HepG2 (cell line): ENCODE measurements at regions not wholly inside any gene's neighbourhood (a gene's known extent, or its start where the extent isn't known, plus 50 kb on each side); places are given as distances from the start of the nearest gene placed in this dataset.

ENCODE experiments used
- CTCF ChIP-seq: sonication (generic); formaldehyde crosslinking; IDR thresholded peaks from 2 replicates; pipeline ENCODE4 v1.5.0; 2020; ENCODE audit warnings: mild to moderate bottlenecking, missing genetic modification reagents, moderate library complexity
- FOXM1 ChIP-seq: sonication (generic); formaldehyde crosslinking; IDR thresholded peaks from 2 replicates; pipeline ENCODE4 v1.5.0; 2020; ENCODE audit warnings: missing genetic modification reagents
- GMEB2 ChIP-seq: IDR thresholded peaks from 2 replicates; pipeline ENCODE4 v1.6.1; 2016; ENCODE audit warnings: missing biosample characterization, missing genetic modification reagents, low read depth
- HOXD1 ChIP-seq: sonication (generic); formaldehyde crosslinking; IDR thresholded peaks from 2 replicates; pipeline ENCODE4 v1.5.0; 2020; ENCODE audit warnings: missing genetic modification reagents
- MAX ChIP-seq: IDR thresholded peaks from 2 replicates; pipeline ENCODE4 v1.6.1; 2012; ENCODE audit warnings: inconsistent platforms
- POLR2AphosphoS5 ChIP-seq: IDR thresholded peaks from 2 replicates; pipeline ENCODE4 v1.6.1; 2012; ENCODE audit warnings: low read depth, low read length
- USF2 ChIP-seq, 2 experiments: sonication (generic) in 1 of 2; formaldehyde crosslinking in 1 of 2; IDR thresholded peaks; 2 replicates each; pipeline versions ENCODE4 v1.5.1 to v1.6.1; 2011 to 2020; ENCODE audit warnings: borderline replicate concordance in 1 of 2, low read depth in 1 of 2, low read length in 1 of 2, mild to moderate bottlenecking in 1 of 2, missing genetic modification reagents in 1 of 2, moderate library complexity in 1 of 2
- ZNF20 ChIP-seq: sonication (generic); formaldehyde crosslinking; IDR thresholded peaks from 2 replicates; pipeline ENCODE4 v1.4.0; 2020; ENCODE audit warnings: mild to moderate bottlenecking, moderate library complexity, missing genetic modification reagents
- ZNF777 ChIP-seq: sonication (generic); formaldehyde crosslinking; IDR thresholded peaks from 2 replicates; pipeline ENCODE4 v1.4.0; 2020; ENCODE audit warnings: missing genetic modification reagents

- TF ChIP-seq POLR2AphosphoS5 (no peak), FOXM1 (no peak), CTCF (CRISPR knock-in tag) (no peak), USF2 (IDR thresholded peaks at IDR 0.05; ENCODE audit: low read depth, low read length) (no peak), USF2 (CRISPR knock-in tag; IDR thresholded peaks at IDR 0.05; ENCODE audit: borderline replicate concordance) (no peak), MAX (no peak), ZNF20 (CRISPR knock-in tag) (no peak), GMEB2 (CRISPR knock-in tag) (no peak), ZNF777 (CRISPR knock-in tag) (no peak), HOXD1 (CRISPR knock-in tag) (no peak)
Measured at GRCh38 chr4:10960389-10960788, 275.8 kb upstream of the CLNK start.
